Stomach (tissue), 4 donors: ENCODE measurements at regions not wholly inside any gene's neighbourhood (a gene's known extent, or its start where the extent isn't known, plus 50 kb on each side); places are given as distances from the start of the nearest gene placed in this dataset.

ENCODE experiments used
- POLR2A ChIP-seq, 4 donors: fragments of 450-650 bp; IDR thresholded peaks; one replicate each; pipeline ENCODE4 v1.6.1; 2016; ENCODE audit warnings: antibody characterized with exemption in 4 of 4, control low read depth in 2 of 4, mild to moderate bottlenecking in 1 of 4, moderate library complexity in 1 of 4
- TF ChIP-seq, protein P1 (sequence below), 7 experiments: fragments of 450-650 bp in 4 of 7; fragments of 200-600 bp in 3 of 7; sonication (generic) in 3 of 7; IDR thresholded peaks; one replicate each; pipeline ENCODE4 v1.5.1; 2016 to 2019; ENCODE audit warnings: antibody characterized with exemption in 7 of 7, control low read depth in 2 of 7, mild to moderate bottlenecking in 1 of 7

DNA sequence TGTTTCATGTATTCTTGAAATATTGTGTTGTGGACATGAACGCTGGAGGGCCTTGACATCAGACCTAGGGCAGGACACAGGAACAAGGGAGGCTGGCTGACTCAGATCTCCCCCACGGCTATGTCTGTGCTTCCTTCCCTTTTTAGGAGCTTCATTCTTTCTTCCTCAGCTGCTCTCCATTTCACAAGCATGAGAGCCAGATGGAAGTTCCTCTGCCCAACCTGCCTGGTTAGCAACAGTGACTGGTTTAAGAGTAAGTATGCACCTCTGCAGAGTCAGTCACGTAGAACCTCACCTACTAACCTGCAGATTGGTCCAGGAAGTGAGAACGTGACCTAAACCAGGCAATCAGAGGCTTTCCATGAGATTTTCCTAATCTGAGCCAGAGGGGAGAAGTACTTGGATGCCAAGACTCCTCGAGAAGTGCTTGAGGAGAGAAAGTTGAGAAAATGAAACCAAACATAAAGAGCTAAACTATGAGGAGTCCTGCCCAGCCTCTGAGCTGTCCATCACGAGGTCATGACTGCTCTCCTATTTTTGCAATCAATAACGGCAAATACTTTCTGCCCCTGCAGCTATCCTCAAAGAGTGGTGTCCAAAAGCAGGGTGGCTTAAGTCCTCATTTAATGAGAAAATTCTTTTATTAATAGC, 465.2 kb upstream of the CITED2 start:
- TF ChIP-seq, protein P1, sequence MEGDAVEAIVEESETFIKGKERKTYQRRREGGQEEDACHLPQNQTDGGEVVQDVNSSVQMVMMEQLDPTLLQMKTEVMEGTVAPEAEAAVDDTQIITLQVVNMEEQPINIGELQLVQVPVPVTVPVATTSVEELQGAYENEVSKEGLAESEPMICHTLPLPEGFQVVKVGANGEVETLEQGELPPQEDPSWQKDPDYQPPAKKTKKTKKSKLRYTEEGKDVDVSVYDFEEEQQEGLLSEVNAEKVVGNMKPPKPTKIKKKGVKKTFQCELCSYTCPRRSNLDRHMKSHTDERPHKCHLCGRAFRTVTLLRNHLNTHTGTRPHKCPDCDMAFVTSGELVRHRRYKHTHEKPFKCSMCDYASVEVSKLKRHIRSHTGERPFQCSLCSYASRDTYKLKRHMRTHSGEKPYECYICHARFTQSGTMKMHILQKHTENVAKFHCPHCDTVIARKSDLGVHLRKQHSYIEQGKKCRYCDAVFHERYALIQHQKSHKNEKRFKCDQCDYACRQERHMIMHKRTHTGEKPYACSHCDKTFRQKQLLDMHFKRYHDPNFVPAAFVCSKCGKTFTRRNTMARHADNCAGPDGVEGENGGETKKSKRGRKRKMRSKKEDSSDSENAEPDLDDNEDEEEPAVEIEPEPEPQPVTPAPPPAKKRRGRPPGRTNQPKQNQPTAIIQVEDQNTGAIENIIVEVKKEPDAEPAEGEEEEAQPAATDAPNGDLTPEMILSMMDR (IDR thresholded peaks at IDR 0.05), result no peak
- no peak for TF ChIP-seq POLR2A (IDR thresholded peaks at IDR 0.05)
